GM19035 (cell line): ENCODE measurements at regions not wholly inside any gene's neighbourhood (a gene's known extent, or its start where the extent isn't known, plus 50 kb on each side); places are given as distances from the start of the nearest gene placed in this dataset.
"Not testable (repeated sequence)": the region's sequence is repeated elsewhere in the genome, so short reads cannot be mapped to it uniquely, and the experiment has no call there.

Experiments used
- ATAC-seq: cut with Tn5 transposase; IDR thresholded peaks from one replicate; pipeline ENCODE4 v1.9.1; 2021; ENCODE audit not compliant: unreplicated experiment

GRCh38 chrY:17827155-17827554 is 52.9 kb downstream of the CDY2B start:
- ATAC-seq = not testable (repeated sequence)

- ATAC-seq = not testable (repeated sequence)
These were observed 60.3 kb downstream of the CDY2B start for GRCh38 chrY:17819700-17820099.

- not testable (repeated sequence) for ATAC-seq
These were observed 60.9 kb downstream of the CDY2B start for GRCh38 chrY:17819025-17819646.

- not testable (repeated sequence) for ATAC-seq
These were observed 62.6 kb downstream of the CDY2B start for GRCh38 chrY:17817076-17818068.

- ATAC-seq = not testable (repeated sequence)
These were observed 67.4 kb downstream of the CDY2B start for GRCh38 chrY:17812664-17813063.

GRCh38 chrY:17799915-17800314 is 80.1 kb downstream of the CDY2B start:
- not testable (repeated sequence) for ATAC-seq

GRCh38 chrY:17787214-17787613 is 92.8 kb downstream of the CDY2B start:
- ATAC-seq = not testable (repeated sequence)

GRCh38 chrY:17766000-17766699 is 113.9 kb downstream of the CDY2B start:
- ATAC-seq = not testable (repeated sequence)

GRCh38 chrY:17759213-17759612 is 120.8 kb downstream of the CDY2B start:
- not testable (repeated sequence) for ATAC-seq

- not testable (repeated sequence) for ATAC-seq
These were observed 127.0 kb downstream of the CDY2B start for GRCh38 chrY:17752887-17753497.

- ATAC-seq = not testable (repeated sequence)
These were observed 140.2 kb downstream of the CDY2B start for GRCh38 chrY:17739852-17740251.

- not testable (repeated sequence) for ATAC-seq
These were observed 150.5 kb downstream of the CDY2B start for GRCh38 chrY:17729474-17729873.

GRCh38 chrY:17716329-17717043 is 163.5 kb downstream of the CDY2B start:
- ATAC-seq = not testable (repeated sequence)

- ATAC-seq = not testable (repeated sequence)
These were observed 212.0 kb downstream of the CDY2B start for GRCh38 chrY:17668037-17668436.

- ATAC-seq = not testable (repeated sequence)
These were observed 237.0 kb downstream of the CDY2B start for GRCh38 chrY:17643052-17643451.

- ATAC-seq = not testable (repeated sequence)
These were observed 245.5 kb downstream of the CDY2B start for GRCh38 chrY:17634484-17634883.

- ATAC-seq = not testable (repeated sequence)
These were observed 268.8 kb downstream of the CDY2B start for GRCh38 chrY:17611256-17611655.

- ATAC-seq = not testable (repeated sequence)
These were observed 269.4 kb downstream of the CDY2B start for GRCh38 chrY:17610649-17611048.

GRCh38 chrY:17607150-17607549 is 272.9 kb downstream of the CDY2B start:
- ATAC-seq = not testable (repeated sequence)

- ATAC-seq = not testable (repeated sequence)
These were observed 280.8 kb downstream of the CDY2B start for GRCh38 chrY:17599263-17599662.
